ENCODE measurements at regions not wholly inside any gene's neighbourhood (a gene's known extent, or its start where the extent isn't known, plus 50 kb on each side); places are given as distances from the start of the nearest gene placed in this dataset.

- Mint-ChIP-seq H3K9me3 (ENCODE audit: unreplicated experiment) (peaks cover 3% of the 10 kb centered on the region), H3K36me3 (ENCODE audit: unreplicated experiment) (no peaks in the 10 kb centered on the region), H3K4me3 (ENCODE audit: unreplicated experiment) (no peak overlapping the region), H3K27ac (ENCODE audit: unreplicated experiment) (no peak overlapping the region), H3K4me1 (ENCODE audit: low read depth, unreplicated experiment) (peaks cover 3% of the 10 kb centered on the region), H3K27me3 (ENCODE audit: unreplicated experiment) (peaks cover 1% of the 10 kb centered on the region)
- DNase-seq: no peak
- no peak for TF ChIP-seq CTCF (IDR thresholded peaks at IDR 0.05; ENCODE audit: partially characterized antibody, unreplicated experiment)
These were observed 271.3 kb downstream of the ICOS start for GRCh38 chr2:204207866-204208265.

DNA sequence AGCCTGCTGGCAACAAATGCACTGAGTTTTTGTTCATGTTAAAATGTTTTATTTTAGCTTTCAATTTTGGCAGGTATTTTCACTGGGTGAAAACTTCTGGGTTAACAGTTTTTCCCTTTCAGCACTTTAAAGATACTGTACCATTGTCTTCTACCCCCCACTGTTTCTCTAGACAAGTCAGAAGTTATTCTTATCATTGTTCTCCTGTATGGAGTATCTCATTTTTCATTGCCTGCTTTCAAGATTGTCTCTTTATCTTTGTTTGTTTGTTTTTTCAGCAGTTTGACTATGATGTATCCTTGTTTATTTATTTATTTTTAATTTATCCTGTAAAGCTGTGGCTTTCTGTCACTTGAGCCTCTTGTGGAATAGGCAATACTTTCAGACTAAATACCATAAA lies 277.0 kb downstream of the ICOS start:
- TF ChIP-seq CTCF (IDR thresholded peaks at IDR 0.05; ENCODE audit: partially characterized antibody, unreplicated experiment): no peak
- H3K36me3 Mint-ChIP-seq (ENCODE audit: unreplicated experiment): peaks cover 16% of the 10 kb centered on the region
- peaks cover 3% of the 10 kb centered on the region for H3K4me1 Mint-ChIP-seq (ENCODE audit: low read depth, unreplicated experiment)
- no peak overlapping the region for H3K27ac Mint-ChIP-seq (ENCODE audit: unreplicated experiment)
- no peak for DNase-seq
- no peak overlapping the region for H3K4me3 Mint-ChIP-seq (ENCODE audit: unreplicated experiment)
- peaks cover 4% of the 10 kb centered on the region for H3K27me3 Mint-ChIP-seq (ENCODE audit: unreplicated experiment)
- H3K9me3 Mint-ChIP-seq (ENCODE audit: unreplicated experiment): no peaks in the 10 kb centered on the region

GRCh38 chr2:204218040-204218439 lies 281.5 kb downstream of the ICOS start:
- Mint-ChIP-seq H3K4me1 (ENCODE audit: low read depth, unreplicated experiment) (no peaks in the 10 kb centered on the region), H3K27ac (ENCODE audit: unreplicated experiment) (no peak overlapping the region), H3K36me3 (ENCODE audit: unreplicated experiment) (peaks cover 16% of the 10 kb centered on the region), H3K27me3 (ENCODE audit: unreplicated experiment) (peaks cover 2% of the 10 kb centered on the region), H3K4me3 (ENCODE audit: unreplicated experiment) (no peak overlapping the region), H3K9me3 (ENCODE audit: unreplicated experiment) (peaks cover 2% of the 10 kb centered on the region)
- TF ChIP-seq CTCF (IDR thresholded peaks at IDR 0.05; ENCODE audit: partially characterized antibody, unreplicated experiment): no peak
- no peak for DNase-seq

- H3K36me3 Mint-ChIP-seq (ENCODE audit: unreplicated experiment): peaks cover 16% of the 10 kb centered on the region
- H3K4me1 Mint-ChIP-seq (ENCODE audit: low read depth, unreplicated experiment): no peaks in the 10 kb centered on the region
- H3K27me3 Mint-ChIP-seq (ENCODE audit: unreplicated experiment): peaks cover 2% of the 10 kb centered on the region
- TF ChIP-seq CTCF (IDR thresholded peaks at IDR 0.05; ENCODE audit: partially characterized antibody, unreplicated experiment): no peak
- H3K9me3 Mint-ChIP-seq (ENCODE audit: unreplicated experiment): peaks cover 2% of the 10 kb centered on the region
- no peak overlapping the region for H3K4me3 Mint-ChIP-seq (ENCODE audit: unreplicated experiment)
- no peak for DNase-seq
- no peak overlapping the region for H3K27ac Mint-ChIP-seq (ENCODE audit: unreplicated experiment)
These were observed 282.6 kb downstream of the ICOS start for GRCh38 chr2:204219196-204219595.

- H3K27ac Mint-ChIP-seq (ENCODE audit: unreplicated experiment): no peak overlapping the region
- peaks cover 8% of the 10 kb centered on the region for H3K36me3 Mint-ChIP-seq (ENCODE audit: unreplicated experiment)
- no peak for TF ChIP-seq CTCF (IDR thresholded peaks at IDR 0.05; ENCODE audit: partially characterized antibody, unreplicated experiment)
- peaks cover 2% of the 10 kb centered on the region for H3K9me3 Mint-ChIP-seq (ENCODE audit: unreplicated experiment)
- peaks cover 2% of the 10 kb centered on the region for H3K27me3 Mint-ChIP-seq (ENCODE audit: unreplicated experiment)
- H3K4me1 Mint-ChIP-seq (ENCODE audit: low read depth, unreplicated experiment): peaks cover 2% of the 10 kb centered on the region
- H3K4me3 Mint-ChIP-seq (ENCODE audit: unreplicated experiment): no peak overlapping the region
- no peak for DNase-seq
These were observed 284.3 kb downstream of the ICOS start for GRCh38 chr2:204220896-204221295.
